ENCODE measurements at regions not wholly inside any gene's neighbourhood (a gene's known extent, or its start where the extent isn't known, plus 50 kb on each side); places are given as distances from the start of the nearest gene placed in this dataset.
"Not testable (repeated sequence)": the region's sequence is repeated elsewhere in the genome, so short reads cannot be mapped to it uniquely, and the experiment has no call there.

- TF ChIP-seq FOXA1 (IDR thresholded peaks at IDR 0.05) (no peak), HNF4A (conservative IDR thresholded peaks at IDR 0.05) (no peak), NR2F2 (IDR thresholded peaks at IDR 0.05) (no peak), YY1 (IDR thresholded peaks at IDR 0.05) (no peak), RAD21 (IDR thresholded peaks at IDR 0.05) (no peak), ATF3 (IDR thresholded peaks at IDR 0.05) (no peak)
- H3K27me3 ChIP-seq (ENCODE audit: control insufficient read depth in 4 of 4, insufficient read depth in 4 of 4, low read length in 3 of 4) = no peaks in the 10 kb centered on the region
- H3K36me3 ChIP-seq (ENCODE audit: control insufficient read depth in 4 of 4, insufficient read depth in 3 of 4, low read depth in 1 of 4, low read length in 3 of 4) = no peaks in the 10 kb centered on the region
- no peak overlapping the region for H3K4me3 ChIP-seq (ENCODE audit: low read depth in 1 of 3, low read length in 3 of 3)
- no peaks in the 10 kb centered on the region for H3K9me3 ChIP-seq (ENCODE audit: control insufficient read depth in 4 of 4, low read length in 3 of 4)
- no peak overlapping the region for H3K9ac ChIP-seq (ENCODE audit: low read depth in 1 of 2, low read length in 2 of 2)
- H3K27ac ChIP-seq (ENCODE audit: low read depth in 1 of 2, low read length in 2 of 2) = no peak overlapping the region
- WGBS = 70% methylated on average over 2 of the region's 2 CpGs
- H3K4me1 ChIP-seq (ENCODE audit: control insufficient read depth in 4 of 4, insufficient read depth in 4 of 4, low read length in 3 of 4) = no peaks in the 10 kb centered on the region
- DNase-seq (ENCODE audit: low spot score) = no peak
Observed at GRCh38 chr4:92021788-92022187, 282.0 kb upstream of the GRID2 start.

- WGBS = 78% methylated on average over 6 of the region's 6 CpGs
- not testable (repeated sequence) for H3K27me3 ChIP-seq (ENCODE audit: control insufficient read depth in 4 of 4, insufficient read depth in 4 of 4, low read length in 3 of 4); H3K36me3 ChIP-seq (ENCODE audit: control insufficient read depth in 4 of 4, insufficient read depth in 3 of 4, low read depth in 1 of 4, low read length in 3 of 4); H3K4me3 ChIP-seq (ENCODE audit: low read depth in 1 of 3, low read length in 3 of 3); DNase-seq (ENCODE audit: low spot score); H3K27ac ChIP-seq (ENCODE audit: low read depth in 1 of 2, low read length in 2 of 2); H3K9me3 ChIP-seq (ENCODE audit: control insufficient read depth in 4 of 4, low read length in 3 of 4); H3K9ac ChIP-seq (ENCODE audit: low read depth in 1 of 2, low read length in 2 of 2); H3K4me1 ChIP-seq (ENCODE audit: control insufficient read depth in 4 of 4, insufficient read depth in 4 of 4, low read length in 3 of 4)
Observed at GRCh38 chr4:92028830-92029229, 274.9 kb upstream of the GRID2 start.

- 58% methylated on average over 2 of the region's 2 CpGs for WGBS
- DNase-seq (ENCODE audit: low spot score) = no peak
- TF ChIP-seq REST (IDR thresholded peaks at IDR 0.05) (no peak), SP1 (IDR thresholded peaks at IDR 0.05) (no peak), HNF4A (conservative IDR thresholded peaks at IDR 0.05) (no peak), NR2F2 (IDR thresholded peaks at IDR 0.05) (no peak), JUND (IDR thresholded peaks at IDR 0.05) (no peak), TAF1 (conservative IDR thresholded peaks at IDR 0.05) (no peak), YY1 (IDR thresholded peaks at IDR 0.05) (no peak), ATF3 (IDR thresholded peaks at IDR 0.05) (no peak), CTCF (IDR thresholded peaks at IDR 0.05; ENCODE audit: low read depth, low read length, missing input control) (no peak), RXRA (IDR thresholded peaks at IDR 0.05) (no peak), ZBTB33 (IDR thresholded peaks at IDR 0.05) (no peak), RAD21 (IDR thresholded peaks at IDR 0.05) (no peak)
Observed at GRCh38 chr4:92031825-92032224, 271.9 kb upstream of the GRID2 start.

More at GRCh38 chr4:92031825-92032224, 271.9 kb upstream of the GRID2 start:
- Histone ChIP-seq H3K4me3 (ENCODE audit: low read depth in 1 of 3, low read length in 3 of 3) (no peak overlapping the region), H3K9me3 (ENCODE audit: control insufficient read depth in 4 of 4, low read length in 3 of 4) (no peaks in the 10 kb centered on the region), H3K9ac (ENCODE audit: low read depth in 1 of 2, low read length in 2 of 2) (no peak overlapping the region), H3K4me1 (ENCODE audit: control insufficient read depth in 4 of 4, insufficient read depth in 4 of 4, low read length in 3 of 4) (no peaks in the 10 kb centered on the region), H3K36me3 (ENCODE audit: control insufficient read depth in 4 of 4, insufficient read depth in 3 of 4, low read depth in 1 of 4, low read length in 3 of 4) (no peaks in the 10 kb centered on the region), H3K27me3 (ENCODE audit: control insufficient read depth in 4 of 4, insufficient read depth in 4 of 4, low read length in 3 of 4) (no peaks in the 10 kb centered on the region), H3K27ac (ENCODE audit: low read depth in 1 of 2, low read length in 2 of 2) (no peak overlapping the region)
